Neural cell (in vitro differentiated cells): ENCODE measurements at regions not wholly inside any gene's neighbourhood (a gene's known extent, or its start where the extent isn't known, plus 50 kb on each side); places are given as distances from the start of the nearest gene placed in this dataset.

Experiments
- EP300 ChIP-seq: fragments of 450-650 bp; conservative IDR thresholded peaks from 2 replicates; pipeline ENCODE4 v1.6.1; 2014; ENCODE audit warnings: antibody characterized with exemption, mild to moderate bottlenecking, moderate library complexity; ENCODE audit not compliant: poor library complexity, severe bottlenecking
- MXI1 ChIP-seq: fragments of 450-650 bp; conservative IDR thresholded peaks from 2 replicates; pipeline ENCODE4 v1.6.1; 2014; ENCODE audit warnings: antibody characterized with exemption, mild to moderate bottlenecking; ENCODE audit not compliant: poor library complexity, severe bottlenecking
- POLR2AphosphoS5 ChIP-seq: IDR thresholded peaks from 2 replicates; pipeline ENCODE4 v1.6.1; 2012
- RAD21 ChIP-seq: fragments of 450-650 bp; conservative IDR thresholded peaks from 2 replicates; pipeline ENCODE4 v1.6.1; 2014; ENCODE audit warnings: antibody characterized with exemption, mild to moderate bottlenecking, moderate library complexity
- SMC3 ChIP-seq: fragments of 450-650 bp; conservative IDR thresholded peaks from 2 replicates; pipeline ENCODE4 v1.6.1; 2014; ENCODE audit warnings: antibody characterized with exemption, mild to moderate bottlenecking, moderate library complexity; ENCODE audit not compliant: poor library complexity
- TAF1 ChIP-seq: IDR thresholded peaks from 2 replicates; pipeline ENCODE4 v1.6.1; 2012; ENCODE audit warnings: low read depth
- TF ChIP-seq, protein P1 (sequence below): fragments of 450-650 bp; IDR thresholded peaks from 2 replicates; pipeline ENCODE4 v1.5.1; 2014; ENCODE audit warnings: antibody characterized with exemption, mild to moderate bottlenecking, moderate library complexity; ENCODE audit not compliant: poor library complexity, severe bottlenecking
- TF ChIP-seq, protein P2 (sequence below): IDR thresholded peaks from 2 replicates; pipeline ENCODE4 v1.6.1; 2012; ENCODE audit warnings: borderline replicate concordance

DNA sequence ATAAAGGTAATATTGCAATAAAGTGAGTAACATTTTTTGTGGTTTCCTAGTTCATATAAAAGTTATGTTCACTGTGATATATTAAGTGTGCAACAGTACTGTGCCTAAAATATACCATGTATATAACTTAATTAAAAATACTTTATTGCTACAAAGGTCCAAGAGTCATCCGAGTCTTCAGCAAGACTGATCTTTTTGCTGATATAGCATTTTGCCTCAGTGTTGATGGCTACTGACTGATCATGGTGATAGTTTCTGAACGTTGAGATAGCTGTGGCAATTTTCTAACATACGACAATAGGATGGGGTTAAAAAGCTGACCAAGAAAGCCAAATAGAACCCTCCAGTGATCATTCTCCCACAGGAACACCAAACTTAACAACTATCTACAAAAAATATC lies 1302.7 kb downstream of the TECRL start:
- TF ChIP-seq, protein P1, sequence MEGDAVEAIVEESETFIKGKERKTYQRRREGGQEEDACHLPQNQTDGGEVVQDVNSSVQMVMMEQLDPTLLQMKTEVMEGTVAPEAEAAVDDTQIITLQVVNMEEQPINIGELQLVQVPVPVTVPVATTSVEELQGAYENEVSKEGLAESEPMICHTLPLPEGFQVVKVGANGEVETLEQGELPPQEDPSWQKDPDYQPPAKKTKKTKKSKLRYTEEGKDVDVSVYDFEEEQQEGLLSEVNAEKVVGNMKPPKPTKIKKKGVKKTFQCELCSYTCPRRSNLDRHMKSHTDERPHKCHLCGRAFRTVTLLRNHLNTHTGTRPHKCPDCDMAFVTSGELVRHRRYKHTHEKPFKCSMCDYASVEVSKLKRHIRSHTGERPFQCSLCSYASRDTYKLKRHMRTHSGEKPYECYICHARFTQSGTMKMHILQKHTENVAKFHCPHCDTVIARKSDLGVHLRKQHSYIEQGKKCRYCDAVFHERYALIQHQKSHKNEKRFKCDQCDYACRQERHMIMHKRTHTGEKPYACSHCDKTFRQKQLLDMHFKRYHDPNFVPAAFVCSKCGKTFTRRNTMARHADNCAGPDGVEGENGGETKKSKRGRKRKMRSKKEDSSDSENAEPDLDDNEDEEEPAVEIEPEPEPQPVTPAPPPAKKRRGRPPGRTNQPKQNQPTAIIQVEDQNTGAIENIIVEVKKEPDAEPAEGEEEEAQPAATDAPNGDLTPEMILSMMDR, result no peak
- TF ChIP-seq RAD21 (no peak), EP300 (no peak), POLR2AphosphoS5 (no peak), MXI1 (no peak), SMC3 (no peak), TAF1 (no peak)
- TF ChIP-seq, protein P2, sequence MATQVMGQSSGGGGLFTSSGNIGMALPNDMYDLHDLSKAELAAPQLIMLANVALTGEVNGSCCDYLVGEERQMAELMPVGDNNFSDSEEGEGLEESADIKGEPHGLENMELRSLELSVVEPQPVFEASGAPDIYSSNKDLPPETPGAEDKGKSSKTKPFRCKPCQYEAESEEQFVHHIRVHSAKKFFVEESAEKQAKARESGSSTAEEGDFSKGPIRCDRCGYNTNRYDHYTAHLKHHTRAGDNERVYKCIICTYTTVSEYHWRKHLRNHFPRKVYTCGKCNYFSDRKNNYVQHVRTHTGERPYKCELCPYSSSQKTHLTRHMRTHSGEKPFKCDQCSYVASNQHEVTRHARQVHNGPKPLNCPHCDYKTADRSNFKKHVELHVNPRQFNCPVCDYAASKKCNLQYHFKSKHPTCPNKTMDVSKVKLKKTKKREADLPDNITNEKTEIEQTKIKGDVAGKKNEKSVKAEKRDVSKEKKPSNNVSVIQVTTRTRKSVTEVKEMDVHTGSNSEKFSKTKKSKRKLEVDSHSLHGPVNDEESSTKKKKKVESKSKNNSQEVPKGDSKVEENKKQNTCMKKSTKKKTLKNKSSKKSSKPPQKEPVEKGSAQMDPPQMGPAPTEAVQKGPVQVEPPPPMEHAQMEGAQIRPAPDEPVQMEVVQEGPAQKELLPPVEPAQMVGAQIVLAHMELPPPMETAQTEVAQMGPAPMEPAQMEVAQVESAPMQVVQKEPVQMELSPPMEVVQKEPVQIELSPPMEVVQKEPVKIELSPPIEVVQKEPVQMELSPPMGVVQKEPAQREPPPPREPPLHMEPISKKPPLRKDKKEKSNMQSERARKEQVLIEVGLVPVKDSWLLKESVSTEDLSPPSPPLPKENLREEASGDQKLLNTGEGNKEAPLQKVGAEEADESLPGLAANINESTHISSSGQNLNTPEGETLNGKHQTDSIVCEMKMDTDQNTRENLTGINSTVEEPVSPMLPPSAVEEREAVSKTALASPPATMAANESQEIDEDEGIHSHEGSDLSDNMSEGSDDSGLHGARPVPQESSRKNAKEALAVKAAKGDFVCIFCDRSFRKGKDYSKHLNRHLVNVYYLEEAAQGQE, result no peak
